CD14-positive monocyte (primary cell): ENCODE measurements at regions not wholly inside any gene's neighbourhood (a gene's known extent, or its start where the extent isn't known, plus 50 kb on each side); places are given as distances from the start of the nearest gene placed in this dataset.

Experiments
- DNase-seq, 3 donors: peaks; one replicate each; pipeline ENCODE4 v3.0.0-alpha.2; 2011 to 2022
- H2AFZ ChIP-seq: 2 replicates; pipeline ENCODE4 v1.6.0; 2012; ENCODE audit warnings: mild to moderate bottlenecking, low read depth, low read length, inconsistent platforms; ENCODE audit not compliant: insufficient read depth, poor library complexity, severe bottlenecking
- H3K27ac ChIP-seq, 2 donors: 1 replicate in 1 of 2; 2 replicates in 1 of 2; pipeline ENCODE4 v1.5.1; 2012 to 2013; ENCODE audit warnings: low read length in 2 of 2, control low read depth in 1 of 2, inconsistent platforms in 1 of 2, low read depth in 1 of 2, mild to moderate bottlenecking in 1 of 2
- H3K27me3 ChIP-seq, 2 donors: one replicate each; pipeline versions ENCODE4 v1.6.0 to v1.6.1; 2011 to 2013; ENCODE audit warnings: low read length in 2 of 2; ENCODE audit not compliant: control insufficient read depth in 2 of 2, insufficient read depth in 2 of 2
- H3K36me3 ChIP-seq, 2 donors: replicated peaks in 1 of 2; 1 replicate in 1 of 2; 2 replicates in 1 of 2; pipeline versions ENCODE4 v1.5.1 to v1.6.1; 2012 to 2013; ENCODE audit warnings: low read length in 2 of 2, control low read depth in 1 of 2, inconsistent platforms in 1 of 2, mild to moderate bottlenecking in 1 of 2; ENCODE audit not compliant: insufficient read depth in 2 of 2, control insufficient read depth in 1 of 2
- H3K4me1 ChIP-seq, 2 donors: 1 replicate in 1 of 2; 2 replicates in 1 of 2; pipeline versions ENCODE4 v1.5.1 to v1.6.1; 2012 to 2013; ENCODE audit warnings: low read length in 2 of 2, control low read depth in 1 of 2, inconsistent platforms in 1 of 2, mild to moderate bottlenecking in 1 of 2, moderate library complexity in 1 of 2; ENCODE audit not compliant: insufficient read depth in 2 of 2, control insufficient read depth in 1 of 2
- H3K4me2 ChIP-seq: replicated peaks from 2 replicates; pipeline ENCODE3; 2012; ENCODE audit warnings: low read length, moderate library complexity, mild to moderate bottlenecking; ENCODE audit not compliant: poor library complexity, severe bottlenecking; ENCODE audit errors: extremely low read depth
- H3K4me3 ChIP-seq, 3 experiments: fragments of 200-600 bp in 1 of 3; sonication (generic) in 1 of 3; replicated peaks in 1 of 3; 1 replicate in 2 of 3; 2 replicates in 1 of 3; pipeline ENCODE4 v1.5.1; 2011 to 2013; ENCODE audit warnings: low read length in 3 of 3, mild to moderate bottlenecking in 3 of 3, control low read depth in 2 of 3, low read depth in 2 of 3, inconsistent platforms in 1 of 3, moderate library complexity in 1 of 3
- H3K79me2 ChIP-seq: 2 replicates; pipeline ENCODE4 v1.6.0; 2012; ENCODE audit warnings: mild to moderate bottlenecking, control low read depth, inconsistent platforms, low read length, moderate library complexity; ENCODE audit not compliant: insufficient read depth
- H3K9ac ChIP-seq: 2 replicates; pipeline ENCODE4 v1.6.0; 2017; ENCODE audit warnings: low read length, mild to moderate bottlenecking; ENCODE audit not compliant: insufficient read depth, poor library complexity, severe bottlenecking
- H3K9me3 ChIP-seq, 2 donors: replicated peaks in 1 of 2; 1 replicate in 1 of 2; 2 replicates in 1 of 2; pipeline versions ENCODE4 v1.5.1 to v1.6.1; 2012 to 2013; ENCODE audit warnings: low read length in 2 of 2, control low read depth in 1 of 2; ENCODE audit not compliant: control insufficient read depth in 1 of 2, insufficient read depth in 1 of 2
- H4K20me1 ChIP-seq: 2 replicates; pipeline ENCODE4 v1.6.0; 2012; ENCODE audit warnings: mild to moderate bottlenecking, low read length, control low read depth, moderate library complexity; ENCODE audit not compliant: insufficient read depth
- H3K27ac Mint-ChIP-seq, 7 donors: one replicate each; pipeline ENCODE4 v1.8.0; 2020; ENCODE audit warnings: mild to moderate bottlenecking in 7 of 7, mixed read lengths in 7 of 7, moderate library complexity in 6 of 7, inconsistent platforms in 2 of 7
- H3K27me3 Mint-ChIP-seq, 3 donors: one replicate each; pipeline ENCODE4 v1.8.0; 2021 to 2022; ENCODE audit warnings: low read depth in 3 of 3, mild to moderate bottlenecking in 3 of 3, mixed read lengths in 3 of 3, moderate library complexity in 3 of 3, inconsistent platforms in 1 of 3
- H3K36me3 Mint-ChIP-seq, 2 donors: one replicate each; pipeline ENCODE4 v1.8.0; 2020; ENCODE audit warnings: mixed read lengths in 2 of 2, inconsistent platforms in 1 of 2, mild to moderate bottlenecking in 1 of 2
- H3K4me1 Mint-ChIP-seq: one replicate; pipeline ENCODE4 v1.8.0; 2020; ENCODE audit warnings: mild to moderate bottlenecking, mixed read lengths
- H3K4me3 Mint-ChIP-seq, 2 donors: one replicate each; pipeline ENCODE4 v1.8.0; 2020; ENCODE audit warnings: mild to moderate bottlenecking in 2 of 2, mixed read lengths in 2 of 2, moderate library complexity in 1 of 2
- H3K9me3 Mint-ChIP-seq, 7 donors: one replicate each; pipeline ENCODE4 v1.8.0; 2020 to 2022; ENCODE audit warnings: mixed read lengths in 7 of 7, mild to moderate bottlenecking in 6 of 7, moderate library complexity in 6 of 7, inconsistent platforms in 2 of 7
- WGBS: methylation state at CpG from one replicate; pipeline ENCODE4 v1.1.5; 2013; ENCODE audit warnings: missing lambda C conversion rate; ENCODE audit not compliant: insufficient coverage; 5-methylcytosine and 5-hydroxymethylcytosine counted together
- intact Hi-C, 2 donors: fragments of 100-400 bp; cut with micrococcal nuclease; formaldehyde crosslinking; loops; one replicate each; pipeline versions ENCODE4 v1.15.0 to v1.15.1; 2023
- TF ChIP-seq, protein P1 (sequence below): fragments of 200-600 bp; IDR thresholded peaks from one replicate; pipeline ENCODE4 v1.8.0; 2022; ENCODE audit warnings: antibody characterized with exemption, mild to moderate bottlenecking

DNA sequence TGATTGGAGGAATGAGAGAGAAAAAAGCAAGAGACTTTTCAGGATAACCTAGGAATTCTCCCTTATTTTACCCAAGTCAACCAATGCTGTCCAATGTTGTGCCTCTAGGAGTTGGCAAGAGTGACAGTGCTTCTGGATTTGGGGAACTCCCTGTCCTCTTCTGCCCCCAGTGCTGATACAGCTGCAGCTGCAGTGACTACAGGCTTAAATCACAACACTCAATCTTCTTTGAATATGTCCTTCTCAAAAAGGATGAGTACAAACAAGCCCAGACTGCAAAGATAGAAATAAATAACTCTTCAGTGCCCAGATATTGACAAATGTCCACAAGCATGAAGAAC lies 141.0 kb upstream of the COL21A1 start:
- no peak for DNase-seq
- intact Hi-C loops: no loop called here
- Mint-ChIP-seq H3K9me3 (peaks cover 1 to 11% (median 3%) of the 10 kb centered on the region in 7 donors), H3K4me1 (peaks cover 4% of the 10 kb centered on the region), H3K36me3 (no peaks in the 10 kb centered on the region), H3K27me3 (peaks cover 0 to 3% (median 1%) of the 10 kb centered on the region in 3 donors), H3K27ac (no peak overlapping the region), H3K4me3 (no peak overlapping the region)
- Histone ChIP-seq H3K9ac (no peak overlapping the region), H3K36me3 (no peaks in the 10 kb centered on the region), H3K9me3 (no peaks in the 10 kb centered on the region), H3K27me3 (no peaks in the 10 kb centered on the region), H3K4me2 (no peak overlapping the region), H4K20me1 (no peaks in the 10 kb centered on the region), H3K79me2 (no peaks in the 10 kb centered on the region), H3K4me3 (no peak overlapping the region), H2AFZ (no peak overlapping the region), H3K27ac (no peak overlapping the region), H3K4me1 (no peaks in the 10 kb centered on the region)
- TF ChIP-seq, protein P1, sequence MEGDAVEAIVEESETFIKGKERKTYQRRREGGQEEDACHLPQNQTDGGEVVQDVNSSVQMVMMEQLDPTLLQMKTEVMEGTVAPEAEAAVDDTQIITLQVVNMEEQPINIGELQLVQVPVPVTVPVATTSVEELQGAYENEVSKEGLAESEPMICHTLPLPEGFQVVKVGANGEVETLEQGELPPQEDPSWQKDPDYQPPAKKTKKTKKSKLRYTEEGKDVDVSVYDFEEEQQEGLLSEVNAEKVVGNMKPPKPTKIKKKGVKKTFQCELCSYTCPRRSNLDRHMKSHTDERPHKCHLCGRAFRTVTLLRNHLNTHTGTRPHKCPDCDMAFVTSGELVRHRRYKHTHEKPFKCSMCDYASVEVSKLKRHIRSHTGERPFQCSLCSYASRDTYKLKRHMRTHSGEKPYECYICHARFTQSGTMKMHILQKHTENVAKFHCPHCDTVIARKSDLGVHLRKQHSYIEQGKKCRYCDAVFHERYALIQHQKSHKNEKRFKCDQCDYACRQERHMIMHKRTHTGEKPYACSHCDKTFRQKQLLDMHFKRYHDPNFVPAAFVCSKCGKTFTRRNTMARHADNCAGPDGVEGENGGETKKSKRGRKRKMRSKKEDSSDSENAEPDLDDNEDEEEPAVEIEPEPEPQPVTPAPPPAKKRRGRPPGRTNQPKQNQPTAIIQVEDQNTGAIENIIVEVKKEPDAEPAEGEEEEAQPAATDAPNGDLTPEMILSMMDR: no peak

- H3K4me3 Mint-ChIP-seq: no peak overlapping the region
- peaks cover 1 to 12% (median 3%) of the 10 kb centered on the region in 7 donors for H3K9me3 Mint-ChIP-seq
- H3K4me1 ChIP-seq: no peaks in the 10 kb centered on the region
- H3K36me3 ChIP-seq: no peaks in the 10 kb centered on the region
- H3K9me3 ChIP-seq: no peaks in the 10 kb centered on the region
- H3K4me3 ChIP-seq: no peak overlapping the region
- no peak for DNase-seq
- no peaks in the 10 kb centered on the region for H3K27me3 ChIP-seq
- peaks cover 5% of the 10 kb centered on the region for H3K4me1 Mint-ChIP-seq
- peaks cover 0 to 3% (median 1%) of the 10 kb centered on the region in 3 donors for H3K27me3 Mint-ChIP-seq
- TF ChIP-seq, protein P1: no peak
- intact Hi-C loops: no loop called here
- no peak overlapping the region for H3K9ac ChIP-seq
- no peaks in the 10 kb centered on the region for H3K36me3 Mint-ChIP-seq
- H3K79me2 ChIP-seq: no peaks in the 10 kb centered on the region
- H3K4me2 ChIP-seq: no peak overlapping the region
- WGBS: 100% methylated on average over 1 of the region's 2 CpGs
- H4K20me1 ChIP-seq: no peaks in the 10 kb centered on the region
- H3K27ac Mint-ChIP-seq: peak overlapping the region in 1 of 7 donors; percentile 19
- H2AFZ ChIP-seq: no peak overlapping the region
- no peak overlapping the region for H3K27ac ChIP-seq
Measured at GRCh38 chr6:56387621-56388414, 140.4 kb upstream of the COL21A1 start.
